Chondrocyte (in vitro differentiated cells): ENCODE measurements at regions not wholly inside any gene's neighbourhood (a gene's known extent, or its start where the extent isn't known, plus 50 kb on each side); places are given as distances from the start of the nearest gene placed in this dataset.

ENCODE experiments used
- DNase-seq: peaks from one replicate; pipeline ENCODE4 v3.0.0; 2021; ENCODE audit warnings: mixed read lengths, low spot score
- H3K27ac Mint-ChIP-seq: one replicate; pipeline ENCODE4 v1.8.0; 2021; ENCODE audit warnings: mild to moderate bottlenecking, moderate library complexity, mixed read lengths; ENCODE audit not compliant: unreplicated experiment
- H3K27me3 Mint-ChIP-seq: 2 replicates; pipeline ENCODE4 v1.8.0; 2021; ENCODE audit warnings: low read depth, mixed read lengths
- H3K36me3 Mint-ChIP-seq: 2 replicates; pipeline ENCODE4 v1.8.0; 2021; ENCODE audit warnings: low read depth, mixed read lengths
- H3K4me1 Mint-ChIP-seq: 2 replicates; pipeline ENCODE4 v1.8.0; 2021; ENCODE audit warnings: low read depth, mild to moderate bottlenecking, mixed read lengths
- H3K4me3 Mint-ChIP-seq: one replicate; pipeline ENCODE4 v1.8.0; 2021; ENCODE audit warnings: mild to moderate bottlenecking, moderate library complexity, mixed read lengths; ENCODE audit not compliant: unreplicated experiment
- H3K9me3 Mint-ChIP-seq: 2 replicates; pipeline ENCODE4 v1.8.0; 2021; ENCODE audit warnings: low read depth, mixed read lengths
- TF ChIP-seq, protein P1 (sequence below): fragments of 200-600 bp; sonication (generic); IDR thresholded peaks from 2 replicates; pipeline ENCODE4 v1.5.0; 2021; ENCODE audit warnings: antibody characterized with exemption, mild to moderate bottlenecking, moderate library complexity

- Mint-ChIP-seq H3K27ac (no peak overlapping the region), H3K4me1 (no peaks in the 10 kb centered on the region), H3K36me3 (peaks cover 3% of the 10 kb centered on the region), H3K27me3 (no peaks in the 10 kb centered on the region), H3K4me3 (no peak overlapping the region), H3K9me3 (peaks cover 22% of the 10 kb centered on the region)
- TF ChIP-seq, protein P1, sequence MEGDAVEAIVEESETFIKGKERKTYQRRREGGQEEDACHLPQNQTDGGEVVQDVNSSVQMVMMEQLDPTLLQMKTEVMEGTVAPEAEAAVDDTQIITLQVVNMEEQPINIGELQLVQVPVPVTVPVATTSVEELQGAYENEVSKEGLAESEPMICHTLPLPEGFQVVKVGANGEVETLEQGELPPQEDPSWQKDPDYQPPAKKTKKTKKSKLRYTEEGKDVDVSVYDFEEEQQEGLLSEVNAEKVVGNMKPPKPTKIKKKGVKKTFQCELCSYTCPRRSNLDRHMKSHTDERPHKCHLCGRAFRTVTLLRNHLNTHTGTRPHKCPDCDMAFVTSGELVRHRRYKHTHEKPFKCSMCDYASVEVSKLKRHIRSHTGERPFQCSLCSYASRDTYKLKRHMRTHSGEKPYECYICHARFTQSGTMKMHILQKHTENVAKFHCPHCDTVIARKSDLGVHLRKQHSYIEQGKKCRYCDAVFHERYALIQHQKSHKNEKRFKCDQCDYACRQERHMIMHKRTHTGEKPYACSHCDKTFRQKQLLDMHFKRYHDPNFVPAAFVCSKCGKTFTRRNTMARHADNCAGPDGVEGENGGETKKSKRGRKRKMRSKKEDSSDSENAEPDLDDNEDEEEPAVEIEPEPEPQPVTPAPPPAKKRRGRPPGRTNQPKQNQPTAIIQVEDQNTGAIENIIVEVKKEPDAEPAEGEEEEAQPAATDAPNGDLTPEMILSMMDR = no peak
- no peak for DNase-seq
Measured at GRCh38 chr3:74165211-74165610, 449.2 kb downstream of the CNTN3 start.

- Mint-ChIP-seq H3K9me3 (peaks cover 13% of the 10 kb centered on the region), H3K36me3 (no peaks in the 10 kb centered on the region), H3K27me3 (peaks cover 3% of the 10 kb centered on the region), H3K4me3 (no peak overlapping the region), H3K27ac (no peak overlapping the region), H3K4me1 (no peaks in the 10 kb centered on the region)
- no peak for DNase-seq
- TF ChIP-seq, protein P1 = no peak
Measured at GRCh38 chr3:74149466-74149865, 465.0 kb downstream of the CNTN3 start.

- Mint-ChIP-seq H3K27ac (no peak overlapping the region), H3K9me3 (peaks cover 5% of the 10 kb centered on the region), H3K4me1 (peaks cover 4% of the 10 kb centered on the region), H3K36me3 (no peaks in the 10 kb centered on the region), H3K4me3 (no peak overlapping the region), H3K27me3 (peaks cover 3% of the 10 kb centered on the region)
- DNase-seq = no peak
- TF ChIP-seq, protein P1 = no peak
Measured at GRCh38 chr3:74145277-74145676, 469.2 kb downstream of the CNTN3 start.

DNA sequence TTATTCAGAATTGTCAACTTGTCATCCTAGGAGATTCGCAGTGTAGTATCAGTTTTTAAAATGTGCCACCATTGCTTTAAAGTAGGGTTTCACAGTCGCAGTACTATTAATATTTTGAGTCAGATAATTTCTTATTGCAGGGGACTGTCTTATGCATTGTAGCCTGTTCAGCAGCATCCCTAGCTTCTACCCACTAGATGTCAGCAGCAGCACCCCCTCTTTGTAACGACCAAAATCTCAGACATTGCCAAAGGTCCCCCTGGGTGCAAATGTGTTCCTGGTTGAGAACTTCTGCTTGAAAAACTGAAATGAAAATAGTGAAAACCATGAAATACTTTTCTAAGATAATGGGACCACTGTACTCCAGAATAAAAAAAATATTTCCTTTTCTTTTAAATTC lies 474.8 kb downstream of the CNTN3 start:
- H3K36me3 Mint-ChIP-seq = no peaks in the 10 kb centered on the region
- H3K4me1 Mint-ChIP-seq = peaks cover 4% of the 10 kb centered on the region
- TF ChIP-seq, protein P1 = peak; percentile 61
- H3K9me3 Mint-ChIP-seq = peaks cover 5% of the 10 kb centered on the region
- H3K4me3 Mint-ChIP-seq = no peak overlapping the region
- no peaks in the 10 kb centered on the region for H3K27me3 Mint-ChIP-seq
- DNase-seq = no peak
- H3K27ac Mint-ChIP-seq = no peak overlapping the region

DNA sequence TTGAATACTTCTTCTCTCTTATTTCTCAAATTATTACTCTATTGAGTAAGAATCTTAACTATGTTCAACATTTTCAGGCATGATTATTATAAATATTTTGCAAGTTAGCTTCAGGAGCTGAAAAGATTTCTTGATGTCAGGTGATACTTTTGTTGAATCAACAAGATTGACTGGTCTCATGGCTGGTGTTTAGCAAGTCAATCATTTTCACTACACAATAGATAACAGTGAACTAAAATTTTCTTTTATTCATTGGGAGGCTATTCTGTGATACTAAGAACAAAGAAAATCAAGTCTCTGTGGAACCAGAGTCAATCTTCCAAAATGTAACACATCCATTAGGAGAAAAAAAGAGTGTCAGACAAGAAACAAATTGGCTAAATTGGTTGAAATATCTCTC lies 476.7 kb downstream of the CNTN3 start:
- TF ChIP-seq, protein P1 = no peak
- Mint-ChIP-seq H3K27me3 (no peaks in the 10 kb centered on the region), H3K9me3 (no peaks in the 10 kb centered on the region), H3K27ac (no peak overlapping the region), H3K4me1 (no peaks in the 10 kb centered on the region), H3K4me3 (no peak overlapping the region), H3K36me3 (no peaks in the 10 kb centered on the region)
- DNase-seq = no peak
